HG03025 (cell line): ENCODE measurements at regions not wholly inside any gene's neighbourhood (a gene's known extent, or its start where the extent isn't known, plus 50 kb on each side); places are given as distances from the start of the nearest gene placed in this dataset.
"Not testable (repeated sequence)": the region's sequence is repeated elsewhere in the genome, so short reads cannot be mapped to it uniquely, and the experiment has no call there.

Experiments
- ATAC-seq: cut with Tn5 transposase; IDR thresholded peaks from one replicate; pipeline ENCODE4 v1.9.1; 2021; ENCODE audit warnings: mild to moderate bottlenecking, moderate library complexity; ENCODE audit not compliant: unreplicated experiment, low FRiP score

DNA sequence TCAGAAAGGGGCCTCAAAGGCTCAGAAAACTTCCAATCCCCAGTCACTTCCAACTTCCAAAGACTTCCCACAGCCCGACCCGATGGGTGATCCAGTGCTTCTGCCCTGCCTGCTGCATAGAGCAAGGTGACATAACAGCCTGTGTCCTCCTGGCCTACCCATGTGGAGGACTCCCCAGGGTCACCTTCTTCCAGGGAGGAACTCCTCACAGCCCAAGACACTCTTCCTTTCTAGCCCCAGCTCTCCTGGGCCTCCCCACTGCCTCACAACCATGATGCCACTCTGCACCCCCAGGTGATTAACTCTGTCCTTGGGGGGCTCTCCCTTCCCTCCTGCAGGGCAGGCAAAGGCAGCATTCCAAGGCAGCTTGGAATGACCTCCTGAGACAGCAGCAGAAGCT is 158.4 kb upstream of the PDE1C start:
- no peak for ATAC-seq

DNA sequence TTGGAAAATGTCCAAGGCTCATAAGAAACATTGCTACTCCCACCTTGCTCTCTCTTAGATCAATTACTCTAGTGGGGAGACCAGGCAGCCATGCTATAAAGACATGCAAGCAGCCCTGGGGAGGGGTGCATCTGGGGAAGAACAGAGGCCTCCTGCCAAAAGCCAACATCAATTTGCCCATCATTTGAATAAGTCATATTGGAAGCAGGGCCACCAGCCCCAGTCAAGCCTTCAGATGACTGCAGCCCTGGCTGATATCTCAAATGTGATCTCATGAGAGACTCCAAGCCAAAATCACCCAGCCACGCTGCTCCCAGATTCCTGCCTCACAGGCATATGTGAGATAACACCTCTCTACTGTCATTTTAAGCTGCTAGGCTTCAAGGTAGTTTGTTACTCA is 157.5 kb upstream of the PDE1C start:
- no peak for ATAC-seq

DNA sequence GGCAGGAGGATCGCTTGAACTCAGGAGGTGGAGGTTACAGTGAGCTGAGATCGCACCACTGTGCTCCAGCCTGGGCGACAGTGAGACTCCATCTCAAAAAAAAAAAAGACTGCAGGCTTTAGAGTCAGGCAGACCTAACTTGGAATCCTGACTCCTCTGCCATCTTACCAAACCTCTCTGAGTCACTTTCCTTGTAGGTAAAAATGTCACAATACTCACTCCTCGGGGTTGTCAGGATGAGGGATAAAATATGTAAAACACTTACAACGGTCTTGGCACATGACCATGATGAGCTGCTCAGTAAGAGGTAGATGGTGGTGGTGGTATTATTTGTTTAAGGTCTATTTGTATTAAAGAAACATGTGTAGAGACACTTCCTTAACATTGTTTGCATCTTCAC is 154.1 kb upstream of the PDE1C start:
- no peak for ATAC-seq

DNA sequence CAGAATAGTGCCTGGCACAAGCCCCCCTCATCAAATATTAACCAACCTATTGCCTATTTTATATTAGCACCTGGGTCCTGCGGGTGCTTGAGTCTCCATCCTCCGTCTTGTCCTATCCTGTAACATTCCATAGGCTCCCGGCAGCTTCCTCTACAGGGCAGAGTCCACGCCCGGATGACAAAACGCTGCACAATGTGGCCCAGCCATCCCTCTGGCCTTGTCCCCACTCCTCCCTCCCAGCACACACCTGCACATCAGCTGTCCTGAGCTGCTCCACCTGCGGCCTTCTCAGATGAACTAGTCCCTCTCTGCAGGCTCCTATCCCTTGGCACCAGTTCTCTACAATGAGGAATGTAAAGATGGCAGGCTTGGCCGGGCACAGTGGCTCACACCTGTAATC is 153.5 kb upstream of the PDE1C start:
- ATAC-seq = no peak

DNA sequence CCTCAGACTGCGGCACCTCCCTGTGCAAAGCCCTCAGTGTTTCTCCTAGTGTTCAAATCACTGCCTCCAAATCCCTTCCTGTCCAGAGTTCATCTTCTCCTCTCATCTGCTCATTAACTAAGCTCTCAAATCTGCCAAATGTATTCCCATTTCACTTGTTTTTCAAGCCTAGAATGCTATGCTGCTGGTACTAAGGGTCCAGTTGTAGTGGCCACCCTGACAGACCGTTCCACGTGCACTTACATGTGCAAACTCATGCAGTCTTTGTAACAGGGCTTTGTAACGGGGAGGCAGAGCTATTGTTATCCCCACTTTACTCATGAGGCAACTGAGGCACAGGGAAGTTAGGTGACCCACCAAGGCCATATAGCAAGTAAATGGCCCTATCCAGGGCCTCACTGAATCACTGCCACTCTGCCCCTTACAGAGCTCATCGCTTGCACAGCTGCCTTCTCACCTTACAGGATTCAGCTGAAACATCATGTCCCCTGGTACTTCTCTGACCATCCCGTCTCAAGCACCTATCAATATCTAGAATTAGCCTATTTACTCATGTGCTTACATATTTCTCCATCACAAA is 153.0 kb upstream of the PDE1C start:
- no peak for ATAC-seq

DNA sequence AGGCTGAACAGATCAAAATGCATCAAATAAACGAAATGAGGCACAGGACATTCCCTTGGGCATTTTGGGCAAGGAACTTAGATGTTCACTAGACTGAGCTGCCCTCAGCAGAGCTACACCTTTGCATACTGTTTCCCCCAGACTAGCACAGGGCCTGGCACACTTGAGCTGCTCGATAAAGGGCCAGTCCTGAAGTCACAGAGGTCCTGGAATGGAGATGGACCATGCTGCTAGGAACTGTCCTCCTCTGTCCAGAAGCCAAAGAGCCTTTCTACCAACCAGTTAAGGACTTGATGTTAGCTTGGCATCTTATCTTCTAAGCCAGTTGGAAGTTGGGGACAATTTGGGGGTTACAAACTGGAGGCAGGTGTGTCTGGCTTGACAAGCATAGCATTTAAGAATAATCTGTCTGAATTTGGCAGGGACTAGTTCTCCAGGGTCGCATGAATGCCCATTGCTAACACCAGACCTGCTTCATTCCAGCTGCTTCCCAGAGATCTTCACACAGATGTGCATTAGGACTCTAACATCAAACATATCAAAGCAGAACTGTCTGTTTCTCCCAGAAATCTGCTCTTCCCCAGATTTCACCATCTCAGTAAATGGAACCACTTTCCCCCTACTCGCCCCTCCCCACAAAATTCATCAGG is 152.2 kb upstream of the PDE1C start:
- no peak for ATAC-seq

DNA sequence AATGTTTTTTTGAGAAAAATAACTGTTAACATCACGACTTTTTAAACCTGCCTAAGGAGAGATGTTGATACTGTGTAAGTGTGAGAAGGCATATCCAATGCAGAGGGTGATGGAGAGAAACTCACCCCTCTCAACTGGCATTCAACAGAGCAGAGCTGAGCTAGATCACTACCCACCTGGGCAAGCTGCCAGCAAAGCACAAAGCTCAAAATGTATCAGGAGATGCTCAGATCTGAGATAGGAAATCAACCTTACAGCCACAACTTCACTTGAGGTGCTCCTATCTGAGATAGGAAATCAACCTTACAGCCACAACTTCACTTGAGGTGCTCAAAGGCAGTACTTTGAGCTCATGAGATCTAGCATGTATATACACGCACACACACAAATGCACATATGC is 151.5 kb upstream of the PDE1C start:
- no peak for ATAC-seq

DNA sequence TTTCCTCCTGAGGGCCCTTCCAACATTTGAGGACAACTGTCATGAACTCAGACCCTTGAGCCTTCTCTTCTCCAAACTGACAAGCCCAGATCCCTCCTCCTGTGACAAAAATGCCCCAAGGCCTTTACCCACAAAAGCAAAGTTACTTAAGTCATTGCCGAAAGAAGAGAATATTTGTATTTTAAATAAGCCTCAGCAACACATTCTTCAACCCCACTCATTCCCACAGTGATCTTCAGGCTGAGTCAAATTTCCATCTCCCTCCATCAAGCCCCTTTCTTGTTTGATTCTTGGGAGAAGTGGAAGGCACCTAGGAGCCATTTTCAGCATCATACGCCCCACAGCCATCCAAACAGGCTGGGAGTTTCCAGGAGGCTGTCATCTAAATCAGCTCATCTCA is 150.8 kb upstream of the PDE1C start:
- no peak for ATAC-seq

DNA sequence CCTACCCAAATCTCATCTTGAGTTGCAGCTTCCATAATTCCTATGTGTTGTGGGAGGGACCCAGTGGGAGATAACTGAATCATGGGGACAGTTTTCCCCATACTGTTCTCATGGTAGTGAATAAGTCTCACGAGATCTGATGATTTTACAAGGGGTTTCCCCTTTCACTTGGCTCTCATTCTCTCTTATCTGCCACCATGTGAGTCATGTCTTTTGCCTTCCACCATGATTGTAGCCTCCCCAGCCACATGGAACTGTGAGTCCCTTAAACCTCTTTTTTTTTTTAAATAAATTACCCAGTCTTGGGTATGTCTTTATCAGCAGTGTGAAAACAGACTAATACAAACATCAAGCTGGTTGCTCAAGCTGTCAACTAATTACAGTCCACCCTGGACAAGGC is 149.6 kb upstream of the PDE1C start:
- not testable (repeated sequence) for ATAC-seq

DNA sequence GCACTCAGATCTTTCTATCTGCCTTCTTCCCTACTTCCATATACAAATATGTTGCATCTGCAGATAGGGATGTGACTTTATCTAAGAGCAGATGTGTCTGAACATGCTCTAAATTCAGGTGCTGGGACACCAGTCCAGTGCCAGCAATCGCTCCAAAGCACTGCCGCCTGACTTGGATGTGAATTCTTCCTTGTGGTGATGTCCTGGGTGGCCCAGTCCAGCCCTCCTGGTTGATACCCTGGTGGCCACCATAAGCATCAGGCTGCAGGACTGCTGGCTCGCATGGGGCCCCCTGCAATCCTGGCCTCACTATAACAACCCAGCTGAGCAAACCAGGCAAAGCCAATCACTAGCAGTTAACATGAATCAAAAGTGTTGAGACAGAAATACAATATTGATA is 149.2 kb upstream of the PDE1C start:
- ATAC-seq = no peak

DNA sequence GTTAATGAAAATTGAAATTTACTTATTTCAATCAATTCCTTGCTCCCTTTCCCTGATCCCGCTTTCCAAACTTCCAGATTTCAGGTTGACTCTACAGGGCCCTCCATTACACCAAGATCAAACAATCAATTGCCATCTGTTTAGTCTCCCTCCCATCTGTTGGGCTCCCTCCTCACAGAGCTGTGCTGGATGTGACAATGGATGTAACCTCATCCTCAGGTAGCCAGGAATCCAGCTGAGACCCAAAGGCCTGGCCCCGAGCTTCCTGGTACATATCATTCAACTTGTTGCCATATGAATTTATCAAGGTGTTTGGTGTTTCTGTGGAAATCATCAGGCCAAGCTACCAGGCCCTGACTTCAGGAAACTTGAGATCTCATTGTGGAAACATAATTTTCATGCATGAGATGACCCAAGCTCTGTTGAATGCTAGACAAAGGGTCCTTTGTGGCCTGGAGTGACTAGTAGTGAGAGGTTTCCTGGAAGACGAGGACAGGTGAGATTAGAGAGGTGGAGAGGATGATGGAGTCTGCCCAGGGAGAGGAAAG is 148.6 kb upstream of the PDE1C start:
- no peak for ATAC-seq

DNA sequence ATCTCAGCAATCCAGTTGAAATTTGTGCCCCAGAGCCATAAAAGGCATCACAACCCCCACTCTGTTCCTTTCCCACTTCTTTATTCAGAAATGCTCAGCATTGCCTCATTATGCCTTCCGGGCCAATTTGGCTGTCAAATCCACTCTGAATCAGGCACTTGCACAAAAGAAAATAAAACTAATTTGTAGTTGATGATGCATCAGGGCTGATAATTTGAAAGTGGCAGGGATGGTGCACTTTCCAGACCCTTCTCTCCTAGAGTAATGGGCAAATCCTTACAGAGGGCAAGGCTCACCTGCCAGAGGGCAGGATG is 147.9 kb upstream of the PDE1C start:
- ATAC-seq = no peak

DNA sequence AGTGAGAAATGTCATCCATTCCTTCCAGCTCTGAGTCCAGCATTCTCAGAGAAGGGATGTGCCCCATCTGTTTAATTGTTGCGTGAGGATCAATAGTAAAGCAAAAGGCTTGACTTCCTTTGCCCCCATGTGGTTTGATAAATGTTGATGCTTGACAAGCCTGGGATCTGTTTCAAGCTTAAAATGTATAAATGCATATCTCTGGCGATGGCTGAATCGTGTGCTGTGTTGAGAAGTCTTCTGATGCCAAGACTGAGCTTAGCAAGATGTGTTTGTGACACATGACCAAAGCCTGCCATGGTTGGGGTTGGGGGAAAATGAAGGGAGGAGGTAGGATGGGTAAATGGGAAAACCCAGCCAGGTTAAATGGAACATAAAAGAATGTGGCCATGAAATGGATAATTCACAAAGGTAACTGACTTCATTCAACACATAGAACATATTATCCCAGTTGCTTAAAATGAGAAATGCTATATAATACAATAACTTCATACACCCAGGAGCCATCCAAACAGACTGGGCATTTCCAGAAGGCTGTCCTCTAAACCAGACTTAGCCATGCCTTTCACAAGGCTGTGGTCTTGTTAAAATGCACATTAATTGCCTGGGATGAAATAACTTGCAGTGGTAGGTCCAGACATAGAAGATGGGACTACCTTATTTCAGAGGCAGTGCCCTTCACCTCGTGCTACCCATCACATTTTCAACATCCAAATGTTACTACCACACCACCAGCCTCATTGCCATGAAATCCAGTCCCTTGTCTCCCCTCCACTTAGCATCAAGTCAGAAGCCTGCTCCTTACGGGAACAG is 147.3 kb upstream of the PDE1C start:
- ATAC-seq = no peak

DNA sequence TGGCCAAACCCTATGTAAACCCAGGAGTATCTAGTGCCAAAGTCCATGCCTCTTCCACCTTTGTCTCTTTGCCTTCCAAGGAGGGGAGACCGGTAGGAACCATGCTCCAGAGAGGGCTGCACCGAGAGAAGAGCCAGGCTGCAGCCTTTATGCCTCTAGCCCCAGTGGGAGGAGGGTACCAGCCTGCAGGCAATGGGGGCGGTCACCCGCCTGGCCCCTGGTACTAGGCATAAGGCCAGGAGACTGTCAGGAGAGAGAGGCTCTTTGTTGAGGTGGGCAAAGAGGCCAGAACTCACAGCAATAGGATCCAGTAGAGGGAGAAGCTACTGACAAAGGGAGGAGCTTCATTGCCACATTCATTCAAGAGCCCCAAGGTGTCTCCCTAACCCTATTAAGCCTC is 146.6 kb upstream of the PDE1C start:
- no peak for ATAC-seq

DNA sequence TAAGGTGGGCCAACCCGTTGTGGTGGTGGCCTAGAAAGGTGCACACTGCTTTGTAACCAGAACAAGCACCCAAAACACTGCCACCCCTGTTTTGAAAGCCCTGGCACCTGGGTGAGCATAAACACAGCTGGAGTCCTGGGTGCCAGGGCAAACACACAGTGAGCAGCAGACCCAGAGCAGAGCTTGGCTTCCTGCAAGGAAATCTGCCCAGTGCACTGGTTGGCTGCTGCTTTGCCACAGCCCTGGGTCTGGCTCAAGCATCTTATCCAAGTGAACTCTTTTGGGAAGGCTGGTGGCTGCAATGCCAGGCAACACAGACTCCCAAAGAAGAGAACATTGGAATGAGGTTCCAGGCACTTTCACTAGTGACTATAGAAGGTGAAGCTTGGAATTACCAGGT is 145.5 kb upstream of the PDE1C start:
- no peak for ATAC-seq

DNA sequence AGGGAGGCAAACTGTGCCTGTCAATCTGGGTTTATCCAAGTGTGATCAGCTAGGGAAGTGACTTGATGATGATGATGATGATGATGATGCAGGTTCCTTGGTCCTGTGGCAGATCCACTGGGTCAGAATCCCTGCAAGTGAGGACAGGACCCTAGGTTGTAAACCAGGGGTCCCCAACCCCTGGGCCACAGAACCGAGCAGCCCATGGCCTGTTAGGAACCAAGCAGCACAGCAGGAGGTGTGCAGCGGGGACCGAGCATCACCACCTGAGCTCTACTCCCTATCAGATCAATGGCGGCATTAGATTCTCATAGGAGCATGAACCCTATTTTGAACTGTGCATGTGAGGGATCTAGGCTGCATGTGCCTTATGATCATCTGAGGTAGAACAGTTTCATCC is 144.7 kb upstream of the PDE1C start:
- ATAC-seq = no peak

DNA sequence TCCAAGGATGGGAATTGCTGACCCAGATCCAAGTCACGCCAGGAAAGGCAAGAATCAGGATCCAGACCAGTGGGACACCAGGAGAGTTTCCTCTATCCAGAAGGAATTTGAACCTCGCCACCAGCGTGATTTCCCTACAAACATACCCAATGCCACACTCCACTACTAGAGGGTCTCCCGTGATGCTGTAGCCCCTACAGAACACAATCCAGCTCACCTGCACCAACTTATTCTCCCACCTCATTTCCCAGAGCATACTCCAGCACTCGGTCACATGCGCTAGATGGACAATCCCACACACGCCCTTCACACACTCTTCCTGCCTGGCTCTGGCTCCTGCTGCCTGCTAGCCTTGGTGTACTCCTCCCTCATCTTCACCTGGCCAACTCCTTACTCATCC is 142.1 kb upstream of the PDE1C start:
- no peak for ATAC-seq

DNA sequence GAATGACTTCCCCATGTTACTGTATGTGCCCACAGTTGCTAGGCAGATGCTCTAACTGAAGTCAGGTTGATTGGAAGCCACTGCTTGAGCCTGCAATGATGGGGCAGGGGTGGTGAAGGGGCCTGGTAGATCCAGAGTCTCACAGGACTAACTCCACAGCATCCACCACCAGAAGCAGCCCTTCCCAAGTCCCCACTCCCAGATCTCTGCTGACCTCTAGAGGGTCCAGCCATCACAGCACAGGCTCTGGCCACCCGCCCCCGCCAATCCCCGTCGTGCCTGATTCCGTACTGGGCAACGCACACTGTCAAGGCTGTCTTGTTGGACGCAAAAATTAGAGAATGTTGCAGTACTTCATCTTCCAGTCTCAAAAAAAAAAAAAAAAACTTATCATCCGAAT is 136.8 kb upstream of the PDE1C start:
- ATAC-seq = no peak

DNA sequence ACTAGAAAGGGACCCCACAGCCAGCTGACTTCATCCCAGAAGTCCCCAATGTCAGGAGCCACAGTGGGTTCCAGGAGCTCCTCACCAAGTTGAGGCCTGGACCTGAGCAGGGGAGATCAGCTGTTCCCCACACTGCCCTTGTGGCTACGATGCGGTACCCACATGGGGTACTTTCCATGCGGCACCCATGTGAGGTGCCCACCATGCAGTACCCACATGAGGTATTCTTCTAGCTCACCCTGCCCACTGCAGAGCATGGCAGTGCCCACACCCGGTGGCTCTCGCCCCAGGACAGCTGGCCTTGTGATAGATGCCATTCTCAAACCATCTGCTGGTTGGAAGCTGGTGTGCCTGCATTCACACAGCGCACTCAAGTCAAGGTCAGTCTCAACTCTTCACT is 136.3 kb upstream of the PDE1C start:
- no peak for ATAC-seq

DNA sequence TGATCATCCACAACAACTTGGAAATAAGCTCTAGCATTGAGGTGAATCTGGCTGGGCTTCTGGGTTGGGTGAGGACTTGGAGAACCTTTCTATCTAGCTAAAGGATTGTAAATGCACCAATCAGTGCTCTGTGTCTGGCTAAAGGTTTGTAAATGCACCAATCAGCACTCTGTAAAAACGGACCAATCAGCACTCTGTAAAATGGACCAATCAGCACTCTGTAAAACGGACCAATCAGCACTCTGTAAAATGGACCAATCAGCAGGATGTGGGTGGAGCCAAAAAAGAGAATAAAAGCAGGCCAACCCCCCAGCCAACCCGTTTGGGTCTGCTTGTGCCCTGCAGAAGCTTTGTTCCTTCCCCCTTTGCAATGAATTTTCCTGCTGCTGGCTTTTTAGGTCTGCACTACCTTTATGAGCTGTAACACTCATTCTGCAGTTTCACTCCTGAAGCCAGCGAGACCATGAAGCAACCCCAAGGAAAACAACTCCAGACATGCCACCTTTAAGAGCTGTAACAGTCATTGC is 135.2 kb upstream of the PDE1C start:
- ATAC-seq = not testable (repeated sequence)

DNA sequence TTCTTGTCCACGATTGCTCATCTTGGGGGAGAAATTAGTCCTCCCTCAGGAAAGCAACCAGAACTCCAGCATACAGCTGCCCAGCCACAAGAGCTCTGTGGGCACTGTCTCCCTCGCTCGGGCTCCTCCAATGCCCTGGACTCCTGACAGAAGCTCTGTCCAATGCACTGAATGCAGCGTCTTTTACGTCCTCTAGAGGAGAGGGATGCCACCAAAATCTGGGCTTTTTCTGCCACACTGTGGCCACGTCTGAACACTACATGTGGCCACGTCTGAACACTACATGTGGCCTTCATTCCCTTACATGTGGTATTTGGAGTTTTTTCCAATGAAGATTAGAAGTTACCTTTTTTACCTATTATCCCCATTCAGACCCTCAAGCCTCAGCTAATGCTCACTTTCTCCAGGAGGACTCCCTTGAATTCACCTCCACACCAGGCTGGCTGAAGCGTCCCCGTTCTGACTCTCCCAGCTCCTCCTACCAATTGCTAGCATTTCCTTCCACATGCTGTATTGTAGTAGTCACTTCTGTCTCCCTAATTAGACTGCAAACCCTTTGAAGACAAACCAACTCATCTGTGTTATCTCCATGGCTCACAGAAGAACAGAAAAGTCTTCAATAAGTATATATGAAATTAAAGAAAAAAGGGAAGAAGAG is 134.3 kb upstream of the PDE1C start:
- peak; percentile 59 for ATAC-seq
